ENCODE measurements at regions not wholly inside any gene's neighbourhood (a gene's known extent, or its start where the extent isn't known, plus 50 kb on each side); places are given as distances from the start of the nearest gene placed in this dataset.

DNA sequence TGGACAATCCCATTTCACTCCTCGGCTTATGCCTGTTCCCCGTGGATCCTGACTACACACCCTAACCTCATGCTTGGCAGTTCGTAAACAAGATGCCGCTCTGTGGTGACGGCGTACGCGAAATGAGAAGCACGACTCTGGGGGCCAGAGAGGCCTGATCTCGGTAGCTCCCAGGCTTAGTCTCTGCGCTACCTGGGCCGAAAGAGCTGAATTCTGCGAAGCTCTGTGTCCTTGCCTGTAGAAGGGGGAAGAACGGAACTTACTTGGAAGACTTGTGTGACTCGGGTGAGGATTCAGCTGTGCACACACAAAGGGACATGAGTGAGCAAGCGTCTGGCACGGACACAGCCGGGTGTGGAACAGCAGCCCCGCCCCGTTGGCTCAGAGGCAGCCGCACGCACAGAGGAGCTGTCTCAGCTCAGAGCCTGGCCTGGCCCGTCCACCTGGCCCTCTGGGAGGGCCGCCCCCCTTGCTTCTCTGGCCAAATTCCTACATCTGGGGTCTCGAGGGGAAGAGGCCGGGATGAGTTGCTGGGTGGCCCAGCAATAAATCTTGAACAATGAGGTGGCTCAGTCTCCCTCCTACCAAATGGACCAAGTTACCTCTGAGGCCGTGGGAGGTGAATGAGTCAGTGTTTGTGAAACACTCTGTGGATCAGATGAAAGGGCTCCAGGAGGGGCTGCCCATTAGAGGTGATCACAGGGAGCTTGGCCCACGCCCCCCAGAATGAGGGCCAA lies 83.8 kb downstream of the PDGFA start:
- Mint-ChIP-seq H3K4me3 (no peak overlapping the region), H3K27me3 (ENCODE audit: low read depth in 3 of 3) (peaks cover 0 to 2% (median 0%) of the 10 kb centered on the region in 3 donors), H3K27ac (no peak overlapping the region), H3K9me3 (no peaks in the 10 kb centered on the region), H3K36me3 (no peaks in the 10 kb centered on the region), H3K4me1 (peaks cover 0 to 8% of the 10 kb centered on the region in 2 donors)
- DNase-seq: no peak

DNA sequence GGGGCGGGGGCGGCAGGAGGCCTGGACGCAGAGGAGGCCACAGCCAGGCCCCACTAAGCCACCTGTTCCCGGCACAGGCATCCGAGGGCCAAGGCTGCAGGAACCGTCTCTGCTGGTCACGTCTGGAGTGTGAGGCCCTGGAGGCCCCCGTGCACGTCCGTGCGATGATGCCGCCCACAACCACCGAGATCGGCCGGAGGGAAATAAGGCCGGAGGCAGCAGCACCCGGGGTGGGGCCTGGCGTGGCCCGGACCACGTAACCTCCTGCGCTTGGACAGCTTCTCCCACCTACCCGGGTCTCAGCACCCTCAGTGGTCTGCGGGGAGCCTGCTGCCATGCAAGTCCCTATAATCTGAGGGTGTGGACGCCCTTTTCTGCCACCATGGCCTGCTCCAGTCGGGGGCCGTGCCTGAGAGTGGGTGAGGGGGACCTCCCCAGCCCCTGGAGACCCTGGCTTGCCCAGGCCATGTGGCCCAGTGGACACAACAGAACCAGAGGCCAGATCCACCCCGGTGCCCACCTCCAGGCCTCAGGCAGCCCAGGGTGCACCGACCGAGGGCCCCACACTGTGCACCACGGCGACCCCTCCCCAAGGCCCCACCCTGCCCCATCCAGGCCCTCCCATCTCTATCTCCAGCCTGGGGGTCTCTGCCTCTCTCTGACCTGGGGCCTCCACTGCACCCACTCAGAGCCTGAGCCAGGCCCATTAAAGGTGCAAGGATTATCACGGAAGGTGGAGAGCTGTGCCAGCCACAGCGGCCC lies 83.1 kb downstream of the PDGFA start:
- Mint-ChIP-seq H3K27me3 (ENCODE audit: low read depth in 3 of 3) (peaks cover 0 to 2% (median 0%) of the 10 kb centered on the region in 3 donors), H3K27ac (no peak overlapping the region), H3K9me3 (no peaks in the 10 kb centered on the region), H3K4me3 (no peak overlapping the region), H3K4me1 (peaks cover 0 to 8% of the 10 kb centered on the region in 2 donors), H3K36me3 (no peaks in the 10 kb centered on the region)
- DNase-seq: no peak

DNA sequence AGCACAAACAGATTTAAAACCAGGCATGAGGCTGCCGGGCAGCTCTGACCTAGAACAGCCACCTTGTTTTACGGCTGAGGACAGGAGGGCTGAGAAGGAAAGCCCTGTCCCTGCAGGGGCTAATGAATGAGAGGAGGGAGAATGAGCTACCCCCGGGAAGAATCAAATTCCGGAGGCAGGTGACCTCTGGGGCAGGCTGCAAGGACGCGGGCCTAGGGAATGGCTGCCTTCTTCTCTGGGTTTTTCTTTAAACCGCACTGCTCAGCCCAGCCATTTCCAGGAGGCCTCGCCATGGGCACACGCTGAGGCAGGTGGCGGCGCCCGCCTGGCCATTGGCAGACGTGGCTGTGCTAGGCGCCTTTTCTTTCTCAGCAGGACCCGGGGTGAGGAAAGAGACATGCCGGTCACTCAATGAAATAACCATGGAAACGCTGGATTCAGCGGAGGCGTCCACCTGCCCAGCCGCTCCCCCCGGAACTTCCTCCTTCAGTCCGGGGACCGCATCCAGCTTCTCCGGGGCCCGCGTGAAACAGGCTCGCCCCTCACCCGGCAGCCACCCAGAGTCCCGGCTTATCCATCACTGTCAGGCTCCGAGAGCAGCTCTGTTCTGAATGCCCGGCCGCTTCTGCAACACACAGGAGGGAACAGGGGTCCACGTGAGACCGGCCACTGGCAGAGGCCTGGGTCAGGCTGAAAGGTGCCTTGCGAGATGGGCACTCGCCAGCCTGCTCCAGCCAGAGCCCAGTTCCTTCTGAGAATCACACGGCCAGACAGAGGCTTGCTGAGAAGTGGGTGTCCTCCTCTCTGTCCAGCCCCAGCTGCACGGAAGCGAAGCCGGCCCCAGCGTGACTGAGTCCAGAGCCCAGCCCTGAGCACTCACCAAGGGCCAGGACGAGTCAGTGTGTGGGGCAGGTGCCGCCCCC lies 82.1 kb downstream of the PDGFA start:
- Mint-ChIP-seq H3K27ac (no peak overlapping the region), H3K36me3 (no peaks in the 10 kb centered on the region), H3K4me3 (no peak overlapping the region), H3K9me3 (no peaks in the 10 kb centered on the region), H3K27me3 (ENCODE audit: low read depth in 3 of 3) (peaks cover 0 to 2% (median 0%) of the 10 kb centered on the region in 3 donors), H3K4me1 (peaks cover 0 to 8% of the 10 kb centered on the region in 2 donors)
- no peak for DNase-seq

DNA sequence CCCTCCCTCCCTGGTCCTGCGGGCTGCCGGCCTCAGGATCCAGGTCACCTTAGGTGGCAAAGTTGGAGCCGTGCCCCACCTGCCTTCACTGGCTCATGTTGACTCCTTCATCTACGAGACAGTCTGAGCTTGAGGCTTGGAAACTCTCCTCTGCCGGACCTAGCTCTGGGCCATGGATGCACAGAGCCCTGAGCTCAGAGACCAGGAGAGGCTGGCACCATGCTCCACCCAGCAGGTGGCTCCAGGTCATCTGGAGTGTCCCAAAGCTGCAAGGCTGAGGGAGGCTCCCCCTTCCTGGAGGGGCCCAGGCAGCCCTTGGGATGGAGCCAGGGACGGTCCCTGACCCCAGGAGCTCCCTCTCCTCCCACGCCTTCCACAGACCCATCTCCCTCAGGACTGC lies 81.3 kb downstream of the PDGFA start:
- Mint-ChIP-seq H3K27ac (no peak overlapping the region), H3K4me1 (peaks cover 0 to 8% of the 10 kb centered on the region in 2 donors), H3K9me3 (no peaks in the 10 kb centered on the region), H3K27me3 (ENCODE audit: low read depth in 3 of 3) (peaks cover 0 to 2% (median 0%) of the 10 kb centered on the region in 3 donors), H3K4me3 (no peak overlapping the region), H3K36me3 (no peaks in the 10 kb centered on the region)
- DNase-seq: no peak

DNA sequence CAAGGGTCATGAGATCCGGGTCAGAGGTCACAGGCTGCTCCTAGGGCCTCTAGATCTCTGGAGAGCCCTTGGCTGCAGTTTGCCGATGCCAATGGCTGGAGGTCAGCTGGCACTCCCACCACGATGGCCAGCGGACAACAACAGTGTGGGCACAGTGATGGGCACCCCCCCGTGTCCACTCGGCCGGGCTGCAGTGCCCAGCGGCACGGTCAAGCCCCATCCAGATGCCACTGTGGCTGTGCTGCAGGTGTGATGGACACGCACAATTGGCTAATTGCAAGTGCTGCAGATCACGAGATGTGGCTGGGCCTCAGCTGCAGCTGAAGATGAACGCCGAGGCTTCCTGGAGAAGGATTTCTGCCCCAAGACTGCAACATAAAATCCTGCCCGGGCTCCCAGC lies 80.7 kb downstream of the PDGFA start:
- Mint-ChIP-seq H3K36me3 (no peaks in the 10 kb centered on the region), H3K4me3 (no peak overlapping the region), H3K9me3 (no peaks in the 10 kb centered on the region), H3K4me1 (peaks cover 0 to 8% of the 10 kb centered on the region in 2 donors), H3K27ac (no peak overlapping the region), H3K27me3 (ENCODE audit: low read depth in 3 of 3) (peaks cover 0 to 2% (median 0%) of the 10 kb centered on the region in 3 donors)
- no peak for DNase-seq

DNA sequence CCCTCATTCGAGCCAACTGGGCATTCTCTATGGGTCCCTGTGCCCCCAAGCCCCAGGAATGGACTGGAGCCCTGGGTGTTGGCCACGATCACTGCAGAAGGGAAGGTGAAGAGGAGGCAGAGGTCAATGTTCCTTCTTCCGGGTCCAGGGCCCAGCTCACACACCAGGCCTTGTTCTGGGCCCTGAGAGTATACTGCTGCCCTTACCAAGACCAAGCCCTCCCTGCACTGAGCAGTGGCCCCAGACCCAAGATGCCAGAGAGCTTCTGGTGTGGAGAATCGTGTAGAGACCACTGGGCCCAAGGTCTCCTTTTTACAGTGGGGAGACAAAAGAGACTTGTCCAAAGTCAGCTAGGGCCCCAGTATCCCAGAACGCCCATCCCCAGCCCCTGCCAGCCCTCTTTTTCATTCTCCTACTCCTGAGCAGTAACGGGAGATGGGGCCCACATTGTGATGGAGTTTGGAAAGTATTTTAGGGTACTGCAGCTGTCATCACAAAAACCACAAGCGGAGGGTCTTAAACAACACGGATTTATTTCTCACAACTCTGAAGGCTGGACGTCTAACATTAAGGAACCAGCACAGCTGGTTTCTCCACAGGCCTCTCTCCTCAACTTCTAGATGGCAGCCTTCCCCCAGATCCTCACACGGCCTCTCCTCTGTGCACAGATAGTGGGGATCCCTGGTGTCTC lies 79.4 kb downstream of the PDGFA start:
- Mint-ChIP-seq H3K4me1 (peaks cover 0 to 5% of the 10 kb centered on the region in 2 donors), H3K27ac (no peak overlapping the region), H3K27me3 (ENCODE audit: low read depth in 3 of 3) (no peaks in the 10 kb centered on the region), H3K4me3 (no peak overlapping the region), H3K9me3 (no peaks in the 10 kb centered on the region), H3K36me3 (no peaks in the 10 kb centered on the region)
- no peak for DNase-seq

DNA sequence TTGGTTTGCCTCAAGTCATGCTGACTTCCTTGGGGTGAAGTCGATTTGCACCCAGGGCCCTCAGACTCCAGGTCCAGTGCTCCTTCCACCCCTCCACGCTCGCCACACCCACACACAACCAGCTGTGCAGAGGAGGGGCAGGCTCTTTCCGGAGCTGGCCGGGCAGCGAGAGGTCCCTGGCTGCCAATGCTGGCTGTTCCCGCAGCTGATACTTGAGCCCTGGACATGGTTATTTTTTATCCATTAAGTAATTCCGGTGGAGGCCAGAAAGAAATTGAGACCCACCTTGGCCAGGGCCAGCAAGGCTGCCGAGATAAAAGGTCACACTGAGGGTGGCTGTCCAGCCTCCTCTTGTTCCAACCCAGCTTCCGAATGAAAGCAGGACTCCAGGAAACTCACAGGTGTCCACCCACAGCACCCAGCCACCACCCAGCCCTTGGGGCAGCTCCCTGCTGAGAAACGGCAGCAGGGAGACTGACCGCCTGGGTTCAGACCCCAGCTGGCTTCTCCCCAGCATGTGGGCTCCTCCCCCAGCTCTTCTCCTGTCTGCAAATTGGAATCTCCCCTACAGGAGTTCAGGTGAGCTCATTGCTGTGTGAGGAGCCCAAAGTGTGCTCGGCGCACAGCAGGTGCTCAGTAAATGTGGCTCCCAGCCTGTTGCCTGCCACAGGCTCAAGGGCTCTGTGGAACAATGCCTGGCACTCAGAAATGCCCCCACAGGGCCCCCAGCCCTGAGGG lies 77.8 kb downstream of the PDGFA start:
- Mint-ChIP-seq H3K27ac (no peak overlapping the region), H3K27me3 (ENCODE audit: low read depth in 3 of 3) (no peaks in the 10 kb centered on the region), H3K4me1 (no peaks in the 10 kb centered on the region), H3K4me3 (no peak overlapping the region), H3K9me3 (no peaks in the 10 kb centered on the region), H3K36me3 (no peaks in the 10 kb centered on the region)
- DNase-seq: no peak

DNA sequence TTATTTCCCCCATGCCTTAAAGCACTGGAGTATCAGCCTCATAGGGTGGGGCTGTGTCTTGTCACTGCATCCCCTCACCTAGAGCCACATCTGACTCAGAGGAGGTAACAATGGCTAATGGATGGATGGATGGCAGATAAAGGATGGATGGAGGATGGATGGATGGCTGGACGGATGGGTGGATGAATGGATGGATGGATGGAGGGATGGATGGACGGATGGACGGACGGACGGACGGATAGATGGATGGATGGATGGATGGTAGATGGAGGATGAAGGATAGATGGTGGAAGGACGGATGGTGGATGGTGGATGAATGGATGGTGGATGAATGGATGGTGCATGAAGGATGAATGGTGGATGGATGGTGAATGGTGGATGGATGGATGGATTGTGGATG lies 77.2 kb downstream of the PDGFA start:
- no peak overlapping the region for H3K4me3 Mint-ChIP-seq
- no peaks in the 10 kb centered on the region for H3K9me3 Mint-ChIP-seq
- no peaks in the 10 kb centered on the region for H3K4me1 Mint-ChIP-seq
- no peaks in the 10 kb centered on the region for H3K36me3 Mint-ChIP-seq
- DNase-seq: no peak
- no peak overlapping the region for H3K27ac Mint-ChIP-seq
- H3K27me3 Mint-ChIP-seq (ENCODE audit: low read depth in 3 of 3): no peaks in the 10 kb centered on the region

DNA sequence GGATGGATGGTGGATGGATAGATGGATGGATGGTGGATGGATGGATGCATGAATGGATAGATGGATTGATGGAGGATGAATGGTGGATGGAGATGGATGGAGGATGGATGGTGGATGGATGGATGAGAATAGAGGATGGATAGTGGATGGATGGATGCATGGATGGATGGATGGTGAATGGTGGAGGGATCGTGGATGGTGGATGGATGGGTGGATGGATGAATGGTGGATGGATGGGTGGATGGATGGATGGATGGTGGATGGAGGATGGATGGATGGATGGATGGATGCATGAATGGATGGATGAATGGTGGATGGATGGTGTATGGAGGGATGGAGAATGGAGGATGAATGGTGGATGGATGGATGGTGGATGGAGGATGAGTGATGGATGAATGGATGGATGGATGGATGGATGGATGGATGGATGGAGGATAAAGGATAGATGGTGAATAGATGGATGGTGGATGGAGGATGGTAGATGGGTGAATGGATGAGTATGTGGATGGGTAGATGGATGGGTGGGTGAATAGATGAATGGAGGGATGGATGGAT lies 76.3 kb downstream of the PDGFA start:
- Mint-ChIP-seq H3K9me3 (no peaks in the 10 kb centered on the region), H3K36me3 (no peaks in the 10 kb centered on the region), H3K27ac (no peak overlapping the region), H3K27me3 (ENCODE audit: low read depth in 3 of 3) (no peaks in the 10 kb centered on the region), H3K4me3 (no peak overlapping the region), H3K4me1 (no peaks in the 10 kb centered on the region)
- DNase-seq: no peak

DNA sequence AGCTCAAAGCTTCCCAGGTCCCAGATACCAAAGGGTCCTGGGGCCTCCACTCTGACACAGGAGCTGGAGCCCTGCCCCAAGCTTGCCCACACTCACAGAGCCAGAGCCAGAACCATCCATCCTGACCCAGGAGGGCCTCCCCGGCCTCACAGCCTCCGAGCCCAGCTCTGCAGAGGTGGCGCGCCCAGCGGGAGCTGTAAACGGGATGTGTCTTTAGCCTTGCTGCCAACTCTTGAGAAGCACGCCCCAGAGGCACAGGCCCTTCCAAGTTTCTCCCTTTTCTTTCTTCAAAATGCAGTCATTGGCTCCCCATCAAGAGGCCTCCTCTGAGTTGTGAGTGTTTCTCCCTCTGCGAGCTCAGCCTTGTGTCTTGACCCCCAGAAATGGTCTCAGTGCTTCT lies 75.0 kb downstream of the PDGFA start:
- Mint-ChIP-seq H3K4me3 (no peak overlapping the region), H3K36me3 (no peaks in the 10 kb centered on the region), H3K9me3 (no peaks in the 10 kb centered on the region), H3K4me1 (no peaks in the 10 kb centered on the region), H3K27ac (no peak overlapping the region), H3K27me3 (ENCODE audit: low read depth in 3 of 3) (peaks cover 0 to 2% (median 0%) of the 10 kb centered on the region in 3 donors)
- no peak for DNase-seq

DNA sequence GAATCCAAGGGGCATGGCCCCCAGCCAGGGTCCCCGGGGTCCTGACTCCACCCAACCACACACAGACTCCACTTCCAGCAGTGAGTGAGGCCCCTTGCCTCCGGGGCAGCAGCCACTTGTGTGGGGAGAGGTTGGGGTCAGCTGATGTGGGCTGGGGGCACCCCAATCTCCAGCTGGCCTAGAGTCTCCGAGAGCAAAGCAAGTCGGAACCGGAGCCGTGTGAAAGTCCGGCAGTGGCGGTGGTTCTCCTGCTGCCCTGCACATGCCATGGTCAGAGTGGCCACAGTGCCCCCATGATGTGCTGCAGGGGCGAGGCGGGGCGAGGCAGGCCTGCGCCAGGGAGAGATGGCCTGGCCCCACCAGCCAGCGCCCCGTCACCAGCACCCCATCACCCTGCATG lies 74.6 kb downstream of the PDGFA start:
- Mint-ChIP-seq H3K27ac (no peak overlapping the region), H3K9me3 (no peaks in the 10 kb centered on the region), H3K36me3 (no peaks in the 10 kb centered on the region), H3K4me1 (no peaks in the 10 kb centered on the region), H3K4me3 (no peak overlapping the region), H3K27me3 (ENCODE audit: low read depth in 3 of 3) (peaks cover 0 to 3% (median 2%) of the 10 kb centered on the region in 3 donors)
- DNase-seq: no peak

DNA sequence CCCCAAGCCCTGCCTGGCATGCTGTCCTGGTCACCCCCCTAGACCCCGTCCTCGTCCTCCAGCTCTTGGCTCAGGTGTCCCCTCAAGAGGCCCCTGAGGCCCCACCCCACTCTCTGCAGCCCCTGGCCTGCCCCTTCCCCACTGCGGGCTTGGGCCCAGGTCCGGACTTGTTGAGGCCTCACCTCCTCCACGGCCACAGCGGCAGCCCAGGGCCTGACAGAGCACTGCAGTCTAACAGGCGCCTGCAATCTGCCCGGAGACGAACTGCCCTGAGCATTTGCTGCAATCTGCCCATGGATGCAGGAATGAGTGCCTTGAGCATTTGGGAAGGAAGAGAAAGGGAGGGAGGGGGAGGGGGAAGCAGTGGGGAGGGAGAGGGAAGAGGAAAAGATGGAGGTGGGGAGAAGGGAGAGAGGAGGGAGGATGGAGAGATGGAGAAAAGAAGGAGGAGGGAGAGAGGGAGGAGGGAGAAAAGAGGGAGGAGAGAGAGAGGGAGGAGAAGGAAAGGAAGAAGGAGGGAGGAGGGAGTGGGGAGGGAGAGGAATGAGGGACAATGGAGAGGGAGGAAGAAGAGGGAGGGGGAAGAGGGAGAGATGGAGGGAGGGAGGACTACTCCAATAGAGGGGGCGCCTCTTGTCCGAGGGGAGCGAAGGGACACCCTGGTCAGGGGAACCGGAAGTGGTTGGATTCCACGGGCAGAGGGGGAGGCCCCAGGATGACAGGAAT lies 73.9 kb downstream of the PDGFA start:
- H3K27ac Mint-ChIP-seq: no peak overlapping the region
- peaks cover 0 to 3% (median 2%) of the 10 kb centered on the region in 3 donors for H3K27me3 Mint-ChIP-seq (ENCODE audit: low read depth in 3 of 3)
- H3K36me3 Mint-ChIP-seq: no peaks in the 10 kb centered on the region
- no peak for DNase-seq
- no peak overlapping the region for H3K4me3 Mint-ChIP-seq
- no peaks in the 10 kb centered on the region for H3K4me1 Mint-ChIP-seq
- no peaks in the 10 kb centered on the region for H3K9me3 Mint-ChIP-seq

All from immature natural killer cell (primary cell).